ENCODE measurements at regions not wholly inside any gene's neighbourhood (a gene's known extent, or its start where the extent isn't known, plus 50 kb on each side); places are given as distances from the start of the nearest gene placed in this dataset.

GRCh38 chr10:78605800-78606350 is 462.9 kb upstream of the ZMIZ1 start:
- TF ChIP-seq CTCF (IDR thresholded peaks at IDR 0.05) (no peak), POLR2A (IDR thresholded peaks at IDR 0.05) (no peak), EP300 (IDR thresholded peaks at IDR 0.05) (no peak)
